Erythroblast (primary cell): ENCODE measurements at regions not wholly inside any gene's neighbourhood (a gene's known extent, or its start where the extent isn't known, plus 50 kb on each side); places are given as distances from the start of the nearest gene placed in this dataset.

Experiments used
- DNase-seq, 2 experiments: peaks; one replicate each; lab custom pipeline; 2025; lab: John Stamatoyannopoulos, UW
- GATA1 ChIP-seq: IDR thresholded peaks from 2 replicates; pipeline ENCODE4 v1.6.1; 2011; ENCODE audit warnings: low read depth, mild to moderate bottlenecking, control low read depth, low read length, moderate library complexity
- POLR2A ChIP-seq: IDR thresholded peaks from 2 replicates; pipeline ENCODE4 v1.6.1; 2011; ENCODE audit warnings: mild to moderate bottlenecking, low read length

GRCh38 chr6:21501815-21502214, 91.7 kb upstream of the SOX4 start:
- TF ChIP-seq GATA1 (no peak), POLR2A (no peak)
- no peak for DNase-seq

- TF ChIP-seq POLR2A (no peak), GATA1 (no peak)
- DNase-seq = no peak
These were observed 90.9 kb upstream of the SOX4 start for GRCh38 chr6:21502682-21503081.

- TF ChIP-seq GATA1 (no peak), POLR2A (no peak)
- DNase-seq = no peak
These were observed 88.8 kb upstream of the SOX4 start for GRCh38 chr6:21504790-21505189.

GRCh38 chr6:21505574-21505990, 88.0 kb upstream of the SOX4 start:
- no peak for DNase-seq
- TF ChIP-seq GATA1 (no peak), POLR2A (no peak)

GRCh38 chr6:21506126-21506525, 87.4 kb upstream of the SOX4 start:
- DNase-seq = no peak
- TF ChIP-seq POLR2A (no peak), GATA1 (no peak)

GRCh38 chr6:21507811-21508210, 85.7 kb upstream of the SOX4 start:
- TF ChIP-seq GATA1 (no peak), POLR2A (no peak)
- DNase-seq = no peak

GRCh38 chr6:21508753-21509152, 84.8 kb upstream of the SOX4 start:
- no peak for DNase-seq
- TF ChIP-seq POLR2A (no peak), GATA1 (no peak)

- DNase-seq = no peak
- TF ChIP-seq POLR2A (no peak), GATA1 (no peak)
These were observed 81.5 kb upstream of the SOX4 start for GRCh38 chr6:21511891-21512550.

GRCh38 chr6:21514288-21514687, 79.3 kb upstream of the SOX4 start:
- DNase-seq = no peak
- no peak for TF ChIP-seq GATA1
- no peak for TF ChIP-seq POLR2A

GRCh38 chr6:21518317-21518716, 75.2 kb upstream of the SOX4 start:
- no peak for TF ChIP-seq GATA1
- no peak for TF ChIP-seq POLR2A
- no peak for DNase-seq

- TF ChIP-seq POLR2A (no peak), GATA1 (no peak)
- no peak for DNase-seq
These were observed 73.9 kb upstream of the SOX4 start for GRCh38 chr6:21519642-21520041.

- no peak for DNase-seq
- no peak for TF ChIP-seq GATA1
- TF ChIP-seq POLR2A = no peak
These were observed 72.3 kb upstream of the SOX4 start for GRCh38 chr6:21521276-21521675.

- no peak for TF ChIP-seq POLR2A
- no peak for DNase-seq
These were observed 71.3 kb upstream of the SOX4 start for GRCh38 chr6:21522143-21522747.

GRCh38 chr6:21522797-21523456, 70.6 kb upstream of the SOX4 start:
- DNase-seq = no peak
- TF ChIP-seq GATA1 (no peak), POLR2A (no peak)
